ENCODE measurements at regions not wholly inside any gene's neighbourhood (a gene's known extent, or its start where the extent isn't known, plus 50 kb on each side); places are given as distances from the start of the nearest gene placed in this dataset.

GRCh38 chr18:39371996-39372395, 1806.4 kb upstream of the CELF4 start:
- intact Hi-C loops (cut with micrococcal nuclease; ENCODE audit: unreplicated experiment) = no loop called here
- POLR2A ChIA-PET = no interaction called here
- no peak for TF ChIP-seq EZH2phosphoT487 (IDR thresholded peaks at IDR 0.05; ENCODE audit: borderline replicate concordance, low read depth, low read length)
- TF ChIP-seq, protein P1, sequence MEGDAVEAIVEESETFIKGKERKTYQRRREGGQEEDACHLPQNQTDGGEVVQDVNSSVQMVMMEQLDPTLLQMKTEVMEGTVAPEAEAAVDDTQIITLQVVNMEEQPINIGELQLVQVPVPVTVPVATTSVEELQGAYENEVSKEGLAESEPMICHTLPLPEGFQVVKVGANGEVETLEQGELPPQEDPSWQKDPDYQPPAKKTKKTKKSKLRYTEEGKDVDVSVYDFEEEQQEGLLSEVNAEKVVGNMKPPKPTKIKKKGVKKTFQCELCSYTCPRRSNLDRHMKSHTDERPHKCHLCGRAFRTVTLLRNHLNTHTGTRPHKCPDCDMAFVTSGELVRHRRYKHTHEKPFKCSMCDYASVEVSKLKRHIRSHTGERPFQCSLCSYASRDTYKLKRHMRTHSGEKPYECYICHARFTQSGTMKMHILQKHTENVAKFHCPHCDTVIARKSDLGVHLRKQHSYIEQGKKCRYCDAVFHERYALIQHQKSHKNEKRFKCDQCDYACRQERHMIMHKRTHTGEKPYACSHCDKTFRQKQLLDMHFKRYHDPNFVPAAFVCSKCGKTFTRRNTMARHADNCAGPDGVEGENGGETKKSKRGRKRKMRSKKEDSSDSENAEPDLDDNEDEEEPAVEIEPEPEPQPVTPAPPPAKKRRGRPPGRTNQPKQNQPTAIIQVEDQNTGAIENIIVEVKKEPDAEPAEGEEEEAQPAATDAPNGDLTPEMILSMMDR (conservative IDR thresholded peaks at IDR 0.05; ENCODE audit: low read length) = no peak
- Histone ChIP-seq H2AFZ (ENCODE audit: low read length) (no peak overlapping the region), H3K4me3 (ENCODE audit: low read depth, low read length, poor library complexity, severe bottlenecking) (no peak overlapping the region), H3K4me1 (ENCODE audit: insufficient read depth, low read length, poor library complexity, severe bottlenecking) (no peaks in the 10 kb centered on the region), H4K20me1 (ENCODE audit: insufficient read depth, low read length) (no peaks in the 10 kb centered on the region), H3K79me2 (ENCODE audit: insufficient read depth, low read depth, low read length) (no peaks in the 10 kb centered on the region), H3K9me2 (ENCODE audit: insufficient read depth, low read length) (no peaks in the 10 kb centered on the region), H3K36me3 (ENCODE audit: insufficient read depth, low read length) (no peaks in the 10 kb centered on the region), H3K27ac (ENCODE audit: low read depth, low read length, poor library complexity, severe bottlenecking) (no peak overlapping the region), H3K9me3 (ENCODE audit: low read length) (no peaks in the 10 kb centered on the region), H3K4me2 (ENCODE audit: low read length) (no peak overlapping the region)
- DNase-seq (ENCODE audit: low spot score) = no peak
- CTCF ChIA-PET (ENCODE audit: unreplicated experiment) = no interaction called here
- BruUV-seq (replicated peaks) = no TSS peak

GRCh38 chr18:39366656-39367055, 1801.1 kb upstream of the CELF4 start:
- Histone ChIP-seq H3K9me2 (ENCODE audit: insufficient read depth, low read length) (no peaks in the 10 kb centered on the region), H3K4me1 (ENCODE audit: insufficient read depth, low read length, poor library complexity, severe bottlenecking) (no peaks in the 10 kb centered on the region), H4K20me1 (ENCODE audit: insufficient read depth, low read length) (no peaks in the 10 kb centered on the region), H3K4me2 (ENCODE audit: low read length) (no peak overlapping the region), H3K9me3 (ENCODE audit: low read length) (no peaks in the 10 kb centered on the region), H3K79me2 (ENCODE audit: insufficient read depth, low read depth, low read length) (no peaks in the 10 kb centered on the region), H2AFZ (ENCODE audit: low read length) (no peak overlapping the region), H3K4me3 (ENCODE audit: low read depth, low read length, poor library complexity, severe bottlenecking) (no peak overlapping the region), H3K36me3 (ENCODE audit: insufficient read depth, low read length) (no peaks in the 10 kb centered on the region), H3K27ac (ENCODE audit: low read depth, low read length, poor library complexity, severe bottlenecking) (no peak overlapping the region)
- POLR2A ChIA-PET = no interaction called here
- no TSS peak for BruUV-seq (replicated peaks)
- DNase-seq (ENCODE audit: low spot score) = no peak
- CTCF ChIA-PET (ENCODE audit: unreplicated experiment) = no interaction called here
- TF ChIP-seq, protein P1 (conservative IDR thresholded peaks at IDR 0.05; ENCODE audit: low read length) = no peak
- no peak for TF ChIP-seq EZH2phosphoT487 (IDR thresholded peaks at IDR 0.05; ENCODE audit: borderline replicate concordance, low read depth, low read length)
- intact Hi-C loops (cut with micrococcal nuclease; ENCODE audit: unreplicated experiment) = no loop called here

GRCh38 chr18:39365836-39366485, 1800.4 kb upstream of the CELF4 start:
- no peaks in the 10 kb centered on the region for H3K36me3 ChIP-seq (ENCODE audit: insufficient read depth, low read length)
- no peak for DNase-seq (ENCODE audit: low spot score)
- H3K4me3 ChIP-seq (ENCODE audit: low read depth, low read length, poor library complexity, severe bottlenecking) = no peak overlapping the region
- no peaks in the 10 kb centered on the region for H3K9me2 ChIP-seq (ENCODE audit: insufficient read depth, low read length)
- H2AFZ ChIP-seq (ENCODE audit: low read length) = no peak overlapping the region
- no TSS peak for BruUV-seq (replicated peaks)
- no peaks in the 10 kb centered on the region for H4K20me1 ChIP-seq (ENCODE audit: insufficient read depth, low read length)
- no peak overlapping the region for H3K27ac ChIP-seq (ENCODE audit: low read depth, low read length, poor library complexity, severe bottlenecking)
- no peak overlapping the region for H3K4me2 ChIP-seq (ENCODE audit: low read length)
- no peaks in the 10 kb centered on the region for H3K4me1 ChIP-seq (ENCODE audit: insufficient read depth, low read length, poor library complexity, severe bottlenecking)
- POLR2A ChIA-PET = no interaction called here
- TF ChIP-seq, protein P1 (conservative IDR thresholded peaks at IDR 0.05; ENCODE audit: low read length) = no peak
- no peak for TF ChIP-seq EZH2phosphoT487 (IDR thresholded peaks at IDR 0.05; ENCODE audit: borderline replicate concordance, low read depth, low read length)
- no peaks in the 10 kb centered on the region for H3K79me2 ChIP-seq (ENCODE audit: insufficient read depth, low read depth, low read length)
- H3K9me3 ChIP-seq (ENCODE audit: low read length) = no peaks in the 10 kb centered on the region
- CTCF ChIA-PET (ENCODE audit: unreplicated experiment) = no interaction called here
- intact Hi-C loops (cut with micrococcal nuclease; ENCODE audit: unreplicated experiment) = no loop called here
